ENCODE measurements at regions not wholly inside any gene's neighbourhood (a gene's known extent, or its start where the extent isn't known, plus 50 kb on each side); places are given as distances from the start of the nearest gene placed in this dataset.

DNA sequence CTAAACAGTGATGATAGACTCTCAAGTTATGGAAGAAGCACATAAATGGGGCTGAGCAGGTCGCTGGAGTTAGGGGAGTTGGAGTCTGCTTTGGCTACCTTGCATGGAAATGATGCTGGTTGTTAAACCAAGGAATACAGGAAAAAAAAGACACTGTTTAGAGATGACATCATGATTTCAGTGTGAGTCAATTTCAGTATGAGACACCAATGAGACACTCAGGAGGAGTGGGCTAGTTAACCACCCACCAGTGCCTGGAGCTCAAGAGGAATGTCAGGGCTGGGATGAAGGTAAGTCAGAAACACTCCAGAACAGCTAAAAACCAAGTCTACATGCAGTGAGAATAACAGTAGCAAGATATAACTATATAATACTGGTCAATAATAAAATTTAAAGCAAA is 303.6 kb downstream of the SOX11 start:
- ChIA-PET POLR2A (no interaction called here), CTCF (no interaction called here)
- no peak for DNase-seq (ENCODE audit: unreplicated experiment)
- Mint-ChIP-seq H3K4me1 (ENCODE audit: insufficient read depth, unreplicated experiment) (peaks cover 3% of the 10 kb centered on the region), H3K27ac (ENCODE audit: low read depth, unreplicated experiment) (no peak overlapping the region), H3K36me3 (ENCODE audit: insufficient read depth, unreplicated experiment) (no peaks in the 10 kb centered on the region), H3K27me3 (ENCODE audit: insufficient read depth, unreplicated experiment) (no peaks in the 10 kb centered on the region), H3K9me3 (ENCODE audit: unreplicated experiment) (no peaks in the 10 kb centered on the region), H3K4me3 (ENCODE audit: unreplicated experiment) (no peak overlapping the region)
- intact Hi-C loops (cut with micrococcal nuclease) = no loop called here
- no TSS peak for BruUV-seq (replicated peaks)
- no peak for TF ChIP-seq CTCF (IDR thresholded peaks at IDR 0.05; ENCODE audit: unreplicated experiment)

GRCh38 chr2:6008186-6008585 is 316.0 kb downstream of the SOX11 start:
- H3K4me1 Mint-ChIP-seq (ENCODE audit: insufficient read depth, unreplicated experiment) = peaks cover 6% of the 10 kb centered on the region
- intact Hi-C loops (cut with micrococcal nuclease) = no loop called here
- no peak for TF ChIP-seq CTCF (IDR thresholded peaks at IDR 0.05; ENCODE audit: unreplicated experiment)
- CTCF ChIA-PET = no interaction called here
- BruUV-seq (replicated peaks) = no TSS peak
- POLR2A ChIA-PET = no interaction called here
- no peak overlapping the region for H3K27ac Mint-ChIP-seq (ENCODE audit: low read depth, unreplicated experiment)
- H3K36me3 Mint-ChIP-seq (ENCODE audit: insufficient read depth, unreplicated experiment) = no peaks in the 10 kb centered on the region
- no peaks in the 10 kb centered on the region for H3K27me3 Mint-ChIP-seq (ENCODE audit: insufficient read depth, unreplicated experiment)
- DNase-seq (ENCODE audit: unreplicated experiment) = no peak
- H3K9me3 Mint-ChIP-seq (ENCODE audit: unreplicated experiment) = no peaks in the 10 kb centered on the region
- H3K4me3 Mint-ChIP-seq (ENCODE audit: unreplicated experiment) = no peak overlapping the region

GRCh38 chr2:6008726-6009125 is 316.5 kb downstream of the SOX11 start:
- ChIA-PET CTCF (interaction anchor here (0.6 to 0.7 kb wide), 2 partner anchors 105 to 667 kb away, joined by 3 to 4 read pairs; no protein-coding TSS in a partner anchor), POLR2A (no interaction called here)
- intact Hi-C loops (cut with micrococcal nuclease) = no loop called here
- no peak for TF ChIP-seq CTCF (IDR thresholded peaks at IDR 0.05; ENCODE audit: unreplicated experiment)
- H3K9me3 Mint-ChIP-seq (ENCODE audit: unreplicated experiment) = no peaks in the 10 kb centered on the region
- no TSS peak for BruUV-seq (replicated peaks)
- no peak overlapping the region for H3K4me3 Mint-ChIP-seq (ENCODE audit: unreplicated experiment)
- no peaks in the 10 kb centered on the region for H3K36me3 Mint-ChIP-seq (ENCODE audit: insufficient read depth, unreplicated experiment)
- H3K27me3 Mint-ChIP-seq (ENCODE audit: insufficient read depth, unreplicated experiment) = no peaks in the 10 kb centered on the region
- H3K27ac Mint-ChIP-seq (ENCODE audit: low read depth, unreplicated experiment) = no peak overlapping the region
- DNase-seq (ENCODE audit: unreplicated experiment) = no peak
- peaks cover 6% of the 10 kb centered on the region for H3K4me1 Mint-ChIP-seq (ENCODE audit: insufficient read depth, unreplicated experiment)

- no TSS peak for BruUV-seq (replicated peaks)
- CTCF ChIA-PET = interaction anchor here (0.6 kb wide), 1 partner anchor 168 kb away, joined by 4 read pairs; no protein-coding TSS in a partner anchor
These were observed 318.0 kb downstream of the SOX11 start for GRCh38 chr2:6010163-6010562.

More at GRCh38 chr2:6010163-6010562, 318.0 kb downstream of the SOX11 start:
- peaks cover 6% of the 10 kb centered on the region for H3K4me1 Mint-ChIP-seq (ENCODE audit: insufficient read depth, unreplicated experiment)
- no peak overlapping the region for H3K4me3 Mint-ChIP-seq (ENCODE audit: unreplicated experiment)
- DNase-seq (ENCODE audit: unreplicated experiment) = no peak
- no peaks in the 10 kb centered on the region for H3K36me3 Mint-ChIP-seq (ENCODE audit: insufficient read depth, unreplicated experiment)
- POLR2A ChIA-PET = interaction anchor here (0.7 kb wide), 1 partner anchor 12 kb away, joined by 3 read pairs; no protein-coding TSS in a partner anchor
- no peaks in the 10 kb centered on the region for H3K27me3 Mint-ChIP-seq (ENCODE audit: insufficient read depth, unreplicated experiment)
- no peaks in the 10 kb centered on the region for H3K9me3 Mint-ChIP-seq (ENCODE audit: unreplicated experiment)
- TF ChIP-seq CTCF (IDR thresholded peaks at IDR 0.05; ENCODE audit: unreplicated experiment) = no peak
- H3K27ac Mint-ChIP-seq (ENCODE audit: low read depth, unreplicated experiment) = no peak overlapping the region
- intact Hi-C loops (cut with micrococcal nuclease) = no loop called here

Data from MCF 10A (cell line).